Transverse colon (tissue), 4 donors: ENCODE measurements at regions not wholly inside any gene's neighbourhood (a gene's known extent, or its start where the extent isn't known, plus 50 kb on each side); places are given as distances from the start of the nearest gene placed in this dataset.

Source experiments
- EP300 ChIP-seq: sonication (generic); formaldehyde crosslinking; IDR thresholded peaks from one replicate; pipeline ENCODE4 v1.6.1; 2017; ENCODE audit warnings: antibody characterized with exemption, low read depth
- POLR2A ChIP-seq: fragments of 450-650 bp; IDR thresholded peaks from one replicate; pipeline ENCODE4 v1.6.1; 2016; ENCODE audit warnings: antibody characterized with exemption, mild to moderate bottlenecking, moderate library complexity
- POLR2AphosphoS5 ChIP-seq, 3 donors: sonication (generic); formaldehyde crosslinking; IDR thresholded peaks; one replicate each; pipeline ENCODE4 v1.6.1; 2016; ENCODE audit warnings: antibody characterized with exemption in 3 of 3
- TF ChIP-seq, protein P1 (sequence below), 5 experiments: fragments of 200-600 bp in 3 of 5; fragments of 450-650 bp in 2 of 5; sonication (generic) in 3 of 5; IDR thresholded peaks; 1 replicate in 2 of 5; 2 replicates in 3 of 5; pipeline ENCODE4 v1.5.1; 2016 to 2017; ENCODE audit warnings: antibody characterized with exemption in 5 of 5, inconsistent platforms in 3 of 5, mild to moderate bottlenecking in 2 of 5, moderate library complexity in 1 of 5

DNA sequence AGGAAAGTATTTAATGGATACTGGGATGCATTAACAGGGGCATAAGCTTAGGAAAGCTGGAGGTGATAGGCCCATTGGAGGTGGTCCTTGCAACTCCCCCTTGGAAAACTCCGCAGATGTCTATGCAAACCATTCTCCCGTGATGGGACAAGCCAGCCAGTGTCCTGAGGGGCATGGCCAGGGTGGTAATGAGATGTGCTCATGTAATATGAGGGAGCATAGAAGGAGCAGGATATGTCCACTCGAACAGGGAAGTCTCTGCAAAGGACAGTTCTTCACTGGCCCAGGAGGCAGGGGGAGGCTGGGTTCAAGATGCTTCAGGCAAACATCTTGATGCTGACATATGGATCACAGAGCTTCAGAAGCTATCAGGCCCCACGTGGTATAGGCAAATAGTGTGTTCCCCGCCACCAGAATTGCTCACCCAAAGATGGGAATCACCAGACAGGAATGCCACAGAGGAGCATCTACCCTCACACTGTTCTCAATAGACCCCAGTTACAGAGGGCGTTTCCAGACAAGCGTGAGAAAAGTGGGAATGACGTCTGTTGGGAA lies 201.6 kb upstream of the CDH4 start:
- TF ChIP-seq, protein P1, sequence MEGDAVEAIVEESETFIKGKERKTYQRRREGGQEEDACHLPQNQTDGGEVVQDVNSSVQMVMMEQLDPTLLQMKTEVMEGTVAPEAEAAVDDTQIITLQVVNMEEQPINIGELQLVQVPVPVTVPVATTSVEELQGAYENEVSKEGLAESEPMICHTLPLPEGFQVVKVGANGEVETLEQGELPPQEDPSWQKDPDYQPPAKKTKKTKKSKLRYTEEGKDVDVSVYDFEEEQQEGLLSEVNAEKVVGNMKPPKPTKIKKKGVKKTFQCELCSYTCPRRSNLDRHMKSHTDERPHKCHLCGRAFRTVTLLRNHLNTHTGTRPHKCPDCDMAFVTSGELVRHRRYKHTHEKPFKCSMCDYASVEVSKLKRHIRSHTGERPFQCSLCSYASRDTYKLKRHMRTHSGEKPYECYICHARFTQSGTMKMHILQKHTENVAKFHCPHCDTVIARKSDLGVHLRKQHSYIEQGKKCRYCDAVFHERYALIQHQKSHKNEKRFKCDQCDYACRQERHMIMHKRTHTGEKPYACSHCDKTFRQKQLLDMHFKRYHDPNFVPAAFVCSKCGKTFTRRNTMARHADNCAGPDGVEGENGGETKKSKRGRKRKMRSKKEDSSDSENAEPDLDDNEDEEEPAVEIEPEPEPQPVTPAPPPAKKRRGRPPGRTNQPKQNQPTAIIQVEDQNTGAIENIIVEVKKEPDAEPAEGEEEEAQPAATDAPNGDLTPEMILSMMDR (IDR thresholded peaks at IDR 0.05) = no peak
- TF ChIP-seq POLR2A (no peak), POLR2AphosphoS5 (IDR thresholded peaks at IDR 0.05) (no peak), EP300 (no peak)
